DND-41 (cell line): ENCODE measurements at regions not wholly inside any gene's neighbourhood (a gene's known extent, or its start where the extent isn't known, plus 50 kb on each side); places are given as distances from the start of the nearest gene placed in this dataset.

Experiments used
- ATAC-seq: fragments of 200-7000 bp; cut with Tn5 transposase; 3 replicates; pipeline ENCODE4 v1.9.1; 2021; ENCODE audit warnings: low read depth; ENCODE audit not compliant: insufficient read depth
- DNase-seq: peaks from one replicate; pipeline ENCODE4 v3.0.0-alpha.2; 2020
- H2AFZ ChIP-seq: 2 replicates; pipeline ENCODE4 v1.6.0; 2012; ENCODE audit warnings: low read depth, low read length
- H3K27ac ChIP-seq: 2 replicates; pipeline ENCODE4 v1.5.1; 2012; ENCODE audit warnings: low read length, inconsistent platforms
- H3K27me3 ChIP-seq: fragments of 200-600 bp; sonication (generic); 2 replicates; pipeline ENCODE4 v1.6.0; 2012; ENCODE audit warnings: low read length, mild to moderate bottlenecking, inconsistent platforms; ENCODE audit not compliant: insufficient read depth, poor library complexity
- H3K36me3 ChIP-seq: 2 replicates; pipeline ENCODE4 v1.5.1; 2012; ENCODE audit warnings: low read length, inconsistent platforms; ENCODE audit not compliant: insufficient read depth
- H3K4me1 ChIP-seq: 2 replicates; pipeline ENCODE4 v1.5.1; 2012; ENCODE audit warnings: mild to moderate bottlenecking, low read length; ENCODE audit not compliant: insufficient read depth
- H3K4me2 ChIP-seq: 2 replicates; pipeline ENCODE4 v1.6.0; 2012; ENCODE audit warnings: mild to moderate bottlenecking, moderate library complexity, low read length, inconsistent platforms; ENCODE audit not compliant: insufficient read depth
- H3K4me3 ChIP-seq, 2 experiments: fragments of 200-600 bp in 1 of 2; shearing (Covaris generic) in 1 of 2; 2 replicates each; pipeline ENCODE4 v1.5.1; 2012 to 2016; ENCODE audit warnings: inconsistent platforms in 2 of 2, low read length in 2 of 2, mild to moderate bottlenecking in 2 of 2, low read depth in 1 of 2, moderate library complexity in 1 of 2
- H3K79me2 ChIP-seq: 2 replicates; pipeline ENCODE4 v1.6.0; 2012; ENCODE audit warnings: low read length, inconsistent platforms; ENCODE audit not compliant: insufficient read depth
- H3K9ac ChIP-seq: 2 replicates; pipeline ENCODE4 v1.6.0; 2012; ENCODE audit warnings: low read depth, mild to moderate bottlenecking, inconsistent platforms, low read length, moderate library complexity
- H3K9me3 ChIP-seq: 2 replicates; pipeline ENCODE4 v1.5.1; 2012; ENCODE audit warnings: low read length, moderate library complexity, mild to moderate bottlenecking, inconsistent platforms; ENCODE audit not compliant: insufficient read depth, severe bottlenecking
- H4K20me1 ChIP-seq: 2 replicates; pipeline ENCODE4 v1.6.0; 2012; ENCODE audit warnings: low read length; ENCODE audit not compliant: insufficient read depth
- CTCF ChIP-seq: IDR thresholded peaks from 2 replicates; pipeline ENCODE4 v1.5.1; 2012; ENCODE audit warnings: borderline replicate concordance, low read length, moderate library complexity, mild to moderate bottlenecking; ENCODE audit not compliant: poor library complexity, severe bottlenecking; ENCODE audit errors: extremely low read depth
- EZH2 ChIP-seq: IDR thresholded peaks from 3 replicates; pipeline ENCODE4 v1.6.1; 2012; ENCODE audit warnings: borderline replicate concordance, low read depth, mild to moderate bottlenecking, moderate library complexity, low read length, inconsistent platforms; ENCODE audit not compliant: severe bottlenecking

- H3K27ac ChIP-seq = no peak overlapping the region
- no peak overlapping the region for H3K4me2 ChIP-seq
- no peak overlapping the region; the same call in 1 of the 2 replicates for H2AFZ ChIP-seq
- no peaks in the 10 kb centered on the region for H3K27me3 ChIP-seq
- H3K36me3 ChIP-seq = no peaks in the 10 kb centered on the region
- H3K9ac ChIP-seq = no peak overlapping the region
- H3K4me3 ChIP-seq = no peak overlapping the region
- no peak for DNase-seq
- H3K4me1 ChIP-seq = no peaks in the 10 kb centered on the region
- no peaks in the 10 kb centered on the region for H4K20me1 ChIP-seq
- no peaks in the 10 kb centered on the region for H3K9me3 ChIP-seq
- no peak for ATAC-seq
- no peaks in the 10 kb centered on the region for H3K79me2 ChIP-seq
- no peak for TF ChIP-seq EZH2
These were observed 381.2 kb upstream of the IGFBP7 start for GRCh38 chr4:57491388-57491787.

- TF ChIP-seq CTCF (no peak), EZH2 (no peak)
- ATAC-seq (no peak), DNase-seq (no peak)
- Histone ChIP-seq H2AFZ (no peak overlapping the region), H3K9me3 (no peaks in the 10 kb centered on the region), H3K27me3 (no peaks in the 10 kb centered on the region), H3K4me1 (no peaks in the 10 kb centered on the region), H3K79me2 (no peaks in the 10 kb centered on the region), H3K27ac (no peak overlapping the region), H4K20me1 (no peaks in the 10 kb centered on the region), H3K4me2 (no peak overlapping the region), H3K9ac (no peak overlapping the region), H3K4me3 (no peak overlapping the region), H3K36me3 (no peaks in the 10 kb centered on the region)
These were observed 380.5 kb upstream of the IGFBP7 start for GRCh38 chr4:57490520-57491255.

- no peaks in the 10 kb centered on the region for H3K4me1 ChIP-seq
- no peaks in the 10 kb centered on the region for H4K20me1 ChIP-seq
- H3K79me2 ChIP-seq = no peaks in the 10 kb centered on the region
- no peak overlapping the region for H2AFZ ChIP-seq
- H3K9me3 ChIP-seq = no peaks in the 10 kb centered on the region
- H3K4me3 ChIP-seq = no peak overlapping the region
- ATAC-seq (no peak), DNase-seq (no peak)
- H3K9ac ChIP-seq = no peak overlapping the region
- H3K4me2 ChIP-seq = no peak overlapping the region
- H3K27ac ChIP-seq = no peak overlapping the region
- no peaks in the 10 kb centered on the region for H3K36me3 ChIP-seq
- no peaks in the 10 kb centered on the region for H3K27me3 ChIP-seq
- TF ChIP-seq CTCF = no peak
These were observed 378.4 kb upstream of the IGFBP7 start for GRCh38 chr4:57488366-57489162.

GRCh38 chr4:57475424-57475823, 365.2 kb upstream of the IGFBP7 start:
- H2AFZ ChIP-seq = no peak overlapping the region
- TF ChIP-seq CTCF = no peak
- no peak for TF ChIP-seq EZH2

More at GRCh38 chr4:57475424-57475823, 365.2 kb upstream of the IGFBP7 start:
- no peaks in the 10 kb centered on the region for H4K20me1 ChIP-seq
- no peaks in the 10 kb centered on the region for H3K27me3 ChIP-seq
- no peaks in the 10 kb centered on the region for H3K79me2 ChIP-seq
- H3K4me1 ChIP-seq = no peaks in the 10 kb centered on the region
- no peak overlapping the region for H3K4me3 ChIP-seq
- no peak overlapping the region for H3K4me2 ChIP-seq
- no peaks in the 10 kb centered on the region for H3K9me3 ChIP-seq
- no peak overlapping the region for H3K9ac ChIP-seq
- DNase-seq (no peak), ATAC-seq (no peak)
- no peak overlapping the region for H3K27ac ChIP-seq
- no peaks in the 10 kb centered on the region for H3K36me3 ChIP-seq
